Neural progenitor cell (in vitro differentiated cells): ENCODE measurements at regions not wholly inside any gene's neighbourhood (a gene's known extent, or its start where the extent isn't known, plus 50 kb on each side); places are given as distances from the start of the nearest gene placed in this dataset.

Experiments used
- DNase-seq: peaks from one replicate; pipeline ENCODE4 v3.0.0-alpha.2; 2016; ENCODE audit warnings: low spot score
- H2AFZ ChIP-seq: fragments of 200-600 bp; sonication (generic); replicated peaks from 2 replicates; pipeline ENCODE4 v1.6.1; 2016; ENCODE audit warnings: antibody characterized with exemption
- H3F3A ChIP-seq: fragments of 200-600 bp; sonication (generic); 2 replicates; pipeline ENCODE4 v1.6.1; 2016; ENCODE audit warnings: antibody characterized with exemption, low read depth
- H3K27ac ChIP-seq: fragments of 200-600 bp; sonication (generic); 2 replicates; pipeline ENCODE4 v1.5.1; 2016; ENCODE audit warnings: mild to moderate bottlenecking
- H3K27me3 ChIP-seq: fragments of 200-600 bp; sonication (generic); 2 replicates; pipeline ENCODE4 v1.6.1; 2016; ENCODE audit warnings: mild to moderate bottlenecking, moderate library complexity
- H3K36me3 ChIP-seq: fragments of 200-600 bp; sonication (generic); 2 replicates; pipeline ENCODE4 v1.5.1; 2016
- H3K4me1 ChIP-seq: fragments of 200-600 bp; sonication (generic); 2 replicates; pipeline ENCODE4 v1.6.1; 2016; ENCODE audit warnings: mixed run types
- H3K4me2 ChIP-seq: fragments of 200-600 bp; sonication (generic); 2 replicates; pipeline ENCODE4 v1.6.1; 2016
- H3K4me3 ChIP-seq: fragments of 200-600 bp; sonication (generic); 2 replicates; pipeline ENCODE4 v1.5.1; 2016
- H3K79me2 ChIP-seq: fragments of 200-600 bp; sonication (generic); 2 replicates; pipeline ENCODE4 v1.6.1; 2016; ENCODE audit warnings: low read depth
- H3K9ac ChIP-seq: fragments of 200-600 bp; sonication (generic); 2 replicates; pipeline ENCODE4 v1.6.1; 2016
- H3K9me3 ChIP-seq: fragments of 200-600 bp; sonication (generic); 2 replicates; pipeline ENCODE4 v1.5.1; 2016; ENCODE audit warnings: low read depth
- H4K20me1 ChIP-seq: fragments of 200-600 bp; sonication (generic); 2 replicates; pipeline ENCODE4 v1.6.1; 2016; ENCODE audit warnings: low read depth
- H3K27ac Mint-ChIP-seq: 3 replicates; pipeline ENCODE4 v1.8.0; 2021; ENCODE audit warnings: mixed read lengths
- H3K27me3 Mint-ChIP-seq: 2 replicates; pipeline ENCODE4 v1.8.0; 2022; ENCODE audit warnings: low read depth, mild to moderate bottlenecking, inconsistent platforms, moderate library complexity, mixed read lengths; ENCODE audit not compliant: insufficient read depth
- H3K36me3 Mint-ChIP-seq: 3 replicates; pipeline ENCODE4 v1.8.0; 2021; ENCODE audit warnings: mixed read lengths
- H3K4me1 Mint-ChIP-seq: 3 replicates; pipeline ENCODE4 v1.8.0; 2021; ENCODE audit warnings: mixed read lengths
- H3K4me3 Mint-ChIP-seq: 3 replicates; pipeline ENCODE4 v1.8.0; 2021; ENCODE audit warnings: mild to moderate bottlenecking, moderate library complexity, mixed read lengths
- H3K9me3 Mint-ChIP-seq: 3 replicates; pipeline ENCODE4 v1.8.0; 2020; ENCODE audit warnings: mixed read lengths
- EZH2 ChIP-seq: fragments of 200-600 bp; sonication (generic); IDR thresholded peaks from 2 replicates; pipeline ENCODE4 v1.6.1; 2017; ENCODE audit warnings: antibody characterized with exemption, mild to moderate bottlenecking, moderate library complexity
- EZH2phosphoT487 ChIP-seq: fragments of 200-600 bp; sonication (generic); IDR thresholded peaks from 2 replicates; pipeline ENCODE4 v1.6.1; 2017; ENCODE audit warnings: antibody characterized with exemption
- TF ChIP-seq, protein P1 (sequence below): fragments of 200-600 bp; sonication (generic); IDR thresholded peaks from 2 replicates; pipeline ENCODE4 v1.5.1; 2017; ENCODE audit warnings: antibody characterized with exemption, mild to moderate bottlenecking

DNA sequence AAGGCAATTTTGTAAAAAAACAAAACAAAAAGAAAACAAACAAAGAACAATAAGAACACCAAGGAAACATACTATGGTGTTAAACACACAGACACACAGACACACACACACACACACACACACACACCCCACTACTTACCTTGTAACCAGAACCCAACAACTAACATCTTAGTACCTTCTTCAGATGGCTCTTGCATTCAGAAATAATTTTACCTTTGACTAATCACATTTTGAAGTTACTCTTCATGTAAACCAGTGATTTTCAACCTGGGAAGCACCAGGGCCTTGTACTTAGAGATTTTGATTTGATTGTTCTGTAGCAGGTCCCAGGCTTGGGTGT, 87.5 kb downstream of the AQP4 start:
- Mint-ChIP-seq H3K36me3 (no peaks in the 10 kb centered on the region), H3K27me3 (peaks cover 6% of the 10 kb centered on the region), H3K4me1 (peaks cover 52% of the 10 kb centered on the region), H3K4me3 (no peak overlapping the region), H3K27ac (no peak overlapping the region), H3K9me3 (no peaks in the 10 kb centered on the region)
- H4K20me1 ChIP-seq = no peaks in the 10 kb centered on the region
- H3K9ac ChIP-seq = no peak overlapping the region
- no peaks in the 10 kb centered on the region for H3F3A ChIP-seq
- no peaks in the 10 kb centered on the region for H3K36me3 ChIP-seq
- no peaks in the 10 kb centered on the region for H3K79me2 ChIP-seq
- TF ChIP-seq, protein P1, sequence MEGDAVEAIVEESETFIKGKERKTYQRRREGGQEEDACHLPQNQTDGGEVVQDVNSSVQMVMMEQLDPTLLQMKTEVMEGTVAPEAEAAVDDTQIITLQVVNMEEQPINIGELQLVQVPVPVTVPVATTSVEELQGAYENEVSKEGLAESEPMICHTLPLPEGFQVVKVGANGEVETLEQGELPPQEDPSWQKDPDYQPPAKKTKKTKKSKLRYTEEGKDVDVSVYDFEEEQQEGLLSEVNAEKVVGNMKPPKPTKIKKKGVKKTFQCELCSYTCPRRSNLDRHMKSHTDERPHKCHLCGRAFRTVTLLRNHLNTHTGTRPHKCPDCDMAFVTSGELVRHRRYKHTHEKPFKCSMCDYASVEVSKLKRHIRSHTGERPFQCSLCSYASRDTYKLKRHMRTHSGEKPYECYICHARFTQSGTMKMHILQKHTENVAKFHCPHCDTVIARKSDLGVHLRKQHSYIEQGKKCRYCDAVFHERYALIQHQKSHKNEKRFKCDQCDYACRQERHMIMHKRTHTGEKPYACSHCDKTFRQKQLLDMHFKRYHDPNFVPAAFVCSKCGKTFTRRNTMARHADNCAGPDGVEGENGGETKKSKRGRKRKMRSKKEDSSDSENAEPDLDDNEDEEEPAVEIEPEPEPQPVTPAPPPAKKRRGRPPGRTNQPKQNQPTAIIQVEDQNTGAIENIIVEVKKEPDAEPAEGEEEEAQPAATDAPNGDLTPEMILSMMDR = no peak
- TF ChIP-seq EZH2 (no peak), EZH2phosphoT487 (no peak)
- H3K9me3 ChIP-seq = no peaks in the 10 kb centered on the region
- no peak overlapping the region for H3K4me3 ChIP-seq
- peaks cover 22% of the 10 kb centered on the region for H3K4me1 ChIP-seq
- H3K27ac ChIP-seq = no peak overlapping the region
- no peak overlapping the region for H2AFZ ChIP-seq
- no peak overlapping the region for H3K4me2 ChIP-seq
- no peaks in the 10 kb centered on the region for H3K27me3 ChIP-seq
- DNase-seq = no peak

DNA sequence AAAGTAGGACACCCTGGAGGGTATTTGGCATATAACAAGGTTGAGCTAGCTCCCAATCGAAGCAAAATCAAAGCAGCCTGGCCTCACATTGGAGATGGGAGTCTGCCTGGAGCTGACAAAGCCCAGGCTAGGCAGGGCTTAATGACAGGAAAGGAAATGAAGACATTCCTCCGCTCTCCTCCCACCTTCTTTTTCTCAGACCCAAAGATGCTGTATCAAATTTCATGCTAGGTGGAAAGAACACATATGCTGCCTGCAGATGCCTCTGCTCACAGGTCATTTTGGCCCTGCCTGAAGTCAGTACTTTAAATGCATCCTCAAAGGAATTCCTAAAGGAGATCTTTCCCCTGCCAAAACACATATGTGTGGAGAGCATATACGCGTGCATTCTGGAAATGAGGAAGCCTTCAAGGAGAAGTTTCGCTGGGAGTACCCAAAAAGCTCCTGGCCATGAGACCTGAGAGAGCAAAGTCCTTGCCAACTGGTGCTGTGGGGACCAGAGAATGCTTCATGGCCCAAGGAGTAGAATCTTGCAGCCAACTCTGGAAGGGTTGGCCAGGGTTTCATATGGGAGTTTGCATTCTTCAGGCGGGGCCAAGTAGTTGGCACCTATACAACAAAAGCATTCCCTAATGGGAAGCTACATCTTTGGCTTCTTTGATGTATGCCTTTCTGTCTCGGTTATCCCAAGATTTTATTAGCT, 88.0 kb downstream of the AQP4 start:
- H3K4me3 ChIP-seq = no peak overlapping the region
- H3K4me3 Mint-ChIP-seq = no peak overlapping the region
- no peaks in the 10 kb centered on the region for H4K20me1 ChIP-seq
- peaks cover 6% of the 10 kb centered on the region for H3K27me3 Mint-ChIP-seq
- peaks cover 19% of the 10 kb centered on the region for H3K4me1 ChIP-seq
- no peaks in the 10 kb centered on the region for H3K27me3 ChIP-seq
- H3K9me3 Mint-ChIP-seq = no peaks in the 10 kb centered on the region
- peaks cover 48% of the 10 kb centered on the region for H3K4me1 Mint-ChIP-seq
- no peak overlapping the region for H3K9ac ChIP-seq
- H3K27ac ChIP-seq = no peak overlapping the region
- H3K36me3 ChIP-seq = no peaks in the 10 kb centered on the region
- H2AFZ ChIP-seq = peak overlapping the region; percentile 48
- DNase-seq = peak; percentile 28
- peak overlapping the region; percentile 34 for H3K4me2 ChIP-seq
- no peaks in the 10 kb centered on the region for H3K36me3 Mint-ChIP-seq
- no peaks in the 10 kb centered on the region for H3F3A ChIP-seq
- TF ChIP-seq EZH2phosphoT487 (no peak), EZH2 (no peak)
- TF ChIP-seq, protein P1 = no peak
- peak overlapping the region; percentile 9 for H3K27ac Mint-ChIP-seq
- no peaks in the 10 kb centered on the region for H3K79me2 ChIP-seq
- H3K9me3 ChIP-seq = no peaks in the 10 kb centered on the region

DNA sequence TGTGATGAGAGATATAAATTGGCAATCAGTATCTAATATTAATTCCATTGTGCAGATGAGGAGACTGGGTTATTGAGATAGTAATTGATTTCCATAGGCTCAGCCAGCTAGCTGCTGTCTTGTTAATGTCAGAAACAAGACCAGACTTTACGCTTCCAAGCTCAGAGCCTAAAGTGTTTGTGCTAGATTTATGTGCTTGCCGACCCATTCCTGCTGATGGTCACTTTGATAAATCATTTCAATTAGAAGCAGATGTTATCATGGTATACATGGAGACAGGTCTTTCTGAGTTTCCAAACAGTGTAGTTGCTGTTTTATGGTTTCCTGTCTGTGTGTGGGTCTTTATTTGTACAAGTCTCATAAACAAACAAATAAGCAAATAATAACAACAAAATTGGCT, 92.8 kb downstream of the AQP4 start:
- Histone ChIP-seq H3K27ac (no peak overlapping the region), H3K9ac (no peak overlapping the region), H3K4me3 (no peak overlapping the region), H3K36me3 (no peaks in the 10 kb centered on the region), H3K79me2 (no peaks in the 10 kb centered on the region), H3K4me1 (peaks cover 19% of the 10 kb centered on the region), H3F3A (no peaks in the 10 kb centered on the region), H2AFZ (no peak overlapping the region), H3K9me3 (no peaks in the 10 kb centered on the region), H3K27me3 (no peaks in the 10 kb centered on the region), H4K20me1 (no peaks in the 10 kb centered on the region), H3K4me2 (no peak overlapping the region)
- no peak for DNase-seq
- no peak overlapping the region for H3K27ac Mint-ChIP-seq
- H3K4me1 Mint-ChIP-seq = peaks cover 20% of the 10 kb centered on the region
- peaks cover 1% of the 10 kb centered on the region for H3K36me3 Mint-ChIP-seq
- no peak overlapping the region for H3K4me3 Mint-ChIP-seq
- TF ChIP-seq, protein P1 = no peak
- no peak for TF ChIP-seq EZH2phosphoT487
- TF ChIP-seq EZH2 = no peak
- peaks cover 4% of the 10 kb centered on the region for H3K27me3 Mint-ChIP-seq
- H3K9me3 Mint-ChIP-seq = peaks cover 8% of the 10 kb centered on the region
